ENCODE measurements at regions not wholly inside any gene's neighbourhood (a gene's known extent, or its start where the extent isn't known, plus 50 kb on each side); places are given as distances from the start of the nearest gene placed in this dataset.
"Not testable (repeated sequence)": the region's sequence is repeated elsewhere in the genome, so short reads cannot be mapped to it uniquely, and the experiment has no call there.

DNA sequence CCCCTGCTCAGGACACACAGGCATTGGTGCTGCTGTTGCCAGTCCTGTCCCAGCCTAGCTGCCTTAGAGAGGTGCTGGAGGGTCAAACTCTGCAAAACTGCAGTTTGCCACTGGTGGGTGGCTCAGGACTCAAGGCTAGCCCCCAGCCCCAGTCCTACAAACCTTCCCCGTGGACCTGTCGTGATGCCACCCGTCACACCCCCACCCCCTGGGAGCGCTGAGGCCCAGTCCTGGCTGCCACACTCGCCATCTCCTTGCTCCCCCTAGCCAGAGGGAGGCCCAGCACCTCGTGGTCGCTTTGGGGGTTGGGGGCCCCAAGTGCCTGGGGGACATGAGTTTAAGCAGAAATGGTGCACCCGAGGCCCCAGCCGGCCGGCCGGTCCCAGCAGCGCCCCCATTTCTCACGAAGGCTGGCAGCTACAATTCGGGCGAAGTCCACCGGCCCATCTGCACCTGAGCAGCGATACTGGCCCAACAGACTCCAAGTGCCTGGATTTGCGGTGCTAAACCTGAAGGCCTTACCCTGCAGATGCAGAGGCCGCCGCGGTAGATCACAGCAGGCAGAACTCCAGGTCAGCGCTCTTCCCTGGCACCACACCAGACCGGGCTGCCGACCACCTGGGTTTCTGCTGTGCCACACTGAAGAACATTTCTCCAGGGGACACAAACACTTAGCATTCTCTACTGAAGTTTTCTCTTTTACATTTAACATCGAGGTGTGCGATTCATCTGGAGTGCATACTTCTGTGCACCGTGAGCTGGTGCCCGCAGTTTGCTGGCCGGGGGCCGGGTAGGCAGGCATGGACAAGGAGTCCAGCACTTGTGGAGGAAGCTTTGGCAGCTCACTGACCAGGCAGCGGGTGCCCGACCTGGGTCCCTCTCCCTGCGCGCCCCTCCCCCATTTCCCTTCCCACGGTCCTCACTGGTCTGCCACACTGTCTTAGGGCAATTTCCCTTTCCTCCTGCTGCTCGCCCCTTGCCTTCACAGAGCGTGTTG is 130.0 kb downstream of the KCNJ12 start:
- no peaks in the 10 kb centered on the region for H3K9me3 ChIP-seq (ENCODE audit: control insufficient read depth in 1 of 2, insufficient read depth in 1 of 2, low read length in 2 of 2)
- H3K4me1 Mint-ChIP-seq (ENCODE audit: low read depth) = peaks cover 5% of the 10 kb centered on the region
- H3K27ac ChIP-seq (ENCODE audit: low read depth in 1 of 2, low read length in 2 of 2) = no peak overlapping the region
- H3K4me3 ChIP-seq (ENCODE audit: low read length) = no peak overlapping the region
- DNase-seq = no peak
- H3K36me3 ChIP-seq (ENCODE audit: insufficient read depth, low read length) = no peaks in the 10 kb centered on the region
- H3K27ac Mint-ChIP-seq = no peak overlapping the region
- no peaks in the 10 kb centered on the region for H3K36me3 Mint-ChIP-seq (ENCODE audit: low read depth)
- H3K4me1 ChIP-seq (ENCODE audit: insufficient read depth, low read length) = peaks cover 3% of the 10 kb centered on the region
- intact Hi-C loops (cut with DNase I, micrococcal nuclease) = no loop called here
- no peak for TF ChIP-seq CTCF (IDR thresholded peaks at IDR 0.05)
- peaks cover 5 to 13% of the 10 kb centered on the region in 2 experiments for H3K27me3 ChIP-seq (ENCODE audit: control insufficient read depth in 1 of 2, insufficient read depth in 2 of 2, low read length in 2 of 2)
- ATAC-seq (ENCODE audit: poor library complexity) = no peak
- no peak overlapping the region for H3K4me3 Mint-ChIP-seq
- CTCF ChIA-PET = no interaction called here
- H3K27me3 Mint-ChIP-seq = peaks cover 43% of the 10 kb centered on the region
- H3K9me3 Mint-ChIP-seq = no peaks in the 10 kb centered on the region
- POLR2A ChIA-PET = no interaction called here

- ATAC-seq (ENCODE audit: poor library complexity); H3K36me3 Mint-ChIP-seq (ENCODE audit: low read depth); H3K27ac Mint-ChIP-seq; H3K4me3 ChIP-seq (ENCODE audit: low read length); H3K9me3 Mint-ChIP-seq; POLR2A ChIA-PET; H3K4me3 Mint-ChIP-seq; intact Hi-C loops (cut with DNase I, micrococcal nuclease); H3K9me3 ChIP-seq (ENCODE audit: control insufficient read depth in 1 of 2, insufficient read depth in 1 of 2, low read length in 2 of 2); H3K36me3 ChIP-seq (ENCODE audit: insufficient read depth, low read length); H3K27ac ChIP-seq (ENCODE audit: low read depth in 1 of 2, low read length in 2 of 2); DNase-seq: not testable (repeated sequence)
- Histone ChIP-seq H3K4me1 (ENCODE audit: insufficient read depth, low read length) (peaks cover 17% of the 10 kb centered on the region), H3K27me3 (ENCODE audit: control insufficient read depth in 1 of 2, insufficient read depth in 2 of 2, low read length in 2 of 2) (peaks cover 9 to 17% of the 10 kb centered on the region in 2 experiments)
- peaks cover 53% of the 10 kb centered on the region for H3K27me3 Mint-ChIP-seq
- CTCF ChIA-PET = interaction anchor here (1.1 kb wide), 1 partner anchor 51 kb away, joined by 3 read pairs; no protein-coding TSS in a partner anchor
- H3K4me1 Mint-ChIP-seq (ENCODE audit: low read depth) = peaks cover 15% of the 10 kb centered on the region
These were observed 131.6 kb downstream of the KCNJ12 start for GRCh38 chr17:21507806-21508205.

- Histone ChIP-seq H3K27ac (ENCODE audit: low read depth in 1 of 2, low read length in 2 of 2) (no peak overlapping the region), H3K4me3 (ENCODE audit: low read length) (no peak overlapping the region), H3K4me1 (ENCODE audit: insufficient read depth, low read length) (peaks cover 19% of the 10 kb centered on the region), H3K36me3 (ENCODE audit: insufficient read depth, low read length) (no peaks in the 10 kb centered on the region), H3K27me3 (ENCODE audit: control insufficient read depth in 1 of 2, insufficient read depth in 2 of 2, low read length in 2 of 2) (peaks cover 9 to 17% of the 10 kb centered on the region in 2 experiments), H3K9me3 (ENCODE audit: control insufficient read depth in 1 of 2, insufficient read depth in 1 of 2, low read length in 2 of 2) (no peaks in the 10 kb centered on the region)
- intact Hi-C loops (cut with DNase I, micrococcal nuclease) = no loop called here
- Mint-ChIP-seq H3K27ac (no peak overlapping the region), H3K4me3 (no peak overlapping the region), H3K27me3 (peaks cover 53% of the 10 kb centered on the region), H3K9me3 (no peaks in the 10 kb centered on the region), H3K36me3 (ENCODE audit: low read depth) (no peaks in the 10 kb centered on the region), H3K4me1 (ENCODE audit: low read depth) (peaks cover 15% of the 10 kb centered on the region)
- ChIA-PET CTCF (interaction anchor here (1.1 kb wide), 1 partner anchor 51 kb away, joined by 3 read pairs; no protein-coding TSS in a partner anchor), POLR2A (no interaction called here)
- TF ChIP-seq CTCF (IDR thresholded peaks at IDR 0.05) = no peak
- ATAC-seq (ENCODE audit: poor library complexity) (no peak), DNase-seq (no peak)
These were observed 132.1 kb downstream of the KCNJ12 start for GRCh38 chr17:21508211-21508610.

GRCh38 chr17:21509356-21509755 is 133.2 kb downstream of the KCNJ12 start:
- H3K27ac ChIP-seq (ENCODE audit: low read depth in 1 of 2, low read length in 2 of 2); H3K4me3 Mint-ChIP-seq; H3K4me3 ChIP-seq (ENCODE audit: low read length); POLR2A ChIA-PET; H3K36me3 ChIP-seq (ENCODE audit: insufficient read depth, low read length); H3K36me3 Mint-ChIP-seq (ENCODE audit: low read depth); ATAC-seq (ENCODE audit: poor library complexity); DNase-seq; H3K9me3 ChIP-seq (ENCODE audit: control insufficient read depth in 1 of 2, insufficient read depth in 1 of 2, low read length in 2 of 2); H3K9me3 Mint-ChIP-seq; H3K27ac Mint-ChIP-seq; intact Hi-C loops (cut with DNase I, micrococcal nuclease): not testable (repeated sequence)
- peaks cover 19% of the 10 kb centered on the region for H3K4me1 ChIP-seq (ENCODE audit: insufficient read depth, low read length)
- Mint-ChIP-seq H3K4me1 (ENCODE audit: low read depth) (peaks cover 15% of the 10 kb centered on the region), H3K27me3 (peaks cover 52% of the 10 kb centered on the region)
- peaks cover 9 to 17% of the 10 kb centered on the region in 2 experiments for H3K27me3 ChIP-seq (ENCODE audit: control insufficient read depth in 1 of 2, insufficient read depth in 2 of 2, low read length in 2 of 2)
- CTCF ChIA-PET = interaction anchor here (5.2 kb wide), 1 partner anchor 52 kb away, joined by 55 read pairs; no protein-coding TSS in a partner anchor

All from CD4-positive, alpha-beta T cell (primary cell).